Epithelial cell of esophagus (primary cell): ENCODE measurements at regions not wholly inside any gene's neighbourhood (a gene's known extent, or its start where the extent isn't known, plus 50 kb on each side); places are given as distances from the start of the nearest gene placed in this dataset.

Experiments
- DNase-seq: peaks from one replicate; pipeline ENCODE4 v3.0.0; 2010; ENCODE audit warnings: low read depth
- H3K4me3 ChIP-seq: 2 replicates; pipeline ENCODE4 v1.5.1; 2011; ENCODE audit warnings: mild to moderate bottlenecking, low read length, control low read depth
- CTCF ChIP-seq: IDR thresholded peaks from 2 replicates; pipeline ENCODE4 v1.5.1; 2011; ENCODE audit warnings: low read depth, mild to moderate bottlenecking, low read length, control low read depth, inconsistent platforms; ENCODE audit not compliant: insufficient read depth; ENCODE audit errors: missing control alignments

- no peak overlapping the region for H3K4me3 ChIP-seq
- DNase-seq: peak; percentile 48
- TF ChIP-seq CTCF: no peak
These were observed 185.3 kb downstream of the EFNB2 start for GRCh38 chr13:106350208-106350607.

GRCh38 chr13:106349080-106349931, 186.2 kb downstream of the EFNB2 start:
- peak; percentile 85 for DNase-seq
- H3K4me3 ChIP-seq: peak overlapping the region; percentile 45

GRCh38 chr13:106348075-106348840, 187.2 kb downstream of the EFNB2 start:
- DNase-seq: peak; percentile 85
- TF ChIP-seq CTCF: no peak
- no peak overlapping the region for H3K4me3 ChIP-seq

More at GRCh38 chr13:106349080-106349931, 186.2 kb downstream of the EFNB2 start:
- TF ChIP-seq CTCF: no peak

- DNase-seq: no peak
- H3K4me3 ChIP-seq: no peak overlapping the region
- no peak for TF ChIP-seq CTCF
These were observed 191.1 kb downstream of the EFNB2 start for GRCh38 chr13:106344342-106344741.

- no peak overlapping the region for H3K4me3 ChIP-seq
- no peak for TF ChIP-seq CTCF
- no peak for DNase-seq
These were observed 191.6 kb downstream of the EFNB2 start for GRCh38 chr13:106343836-106344235.

- TF ChIP-seq CTCF: no peak
- DNase-seq: no peak
- no peak overlapping the region for H3K4me3 ChIP-seq
These were observed 195.2 kb downstream of the EFNB2 start for GRCh38 chr13:106340249-106340648.
